Suprapubic skin (tissue), 4 donors: ENCODE measurements at regions not wholly inside any gene's neighbourhood (a gene's known extent, or its start where the extent isn't known, plus 50 kb on each side); places are given as distances from the start of the nearest gene placed in this dataset.

Experiments used
- DNase-seq, 2 donors: peaks; one replicate each; pipeline ENCODE4 v3.0.0-alpha.2; 2019; ENCODE audit warnings: low spot score in 2 of 2
- H3K27ac ChIP-seq: fragments of 200-600 bp; sonication (generic); one replicate; pipeline ENCODE4 v1.5.1; 2019
- H3K27me3 ChIP-seq: fragments of 200-600 bp; sonication (generic); one replicate; pipeline ENCODE4 v1.5.1; 2019
- H3K36me3 ChIP-seq: fragments of 200-600 bp; sonication (generic); one replicate; pipeline ENCODE4 v1.5.1; 2019
- H3K4me1 ChIP-seq: fragments of 200-600 bp; sonication (generic); one replicate; pipeline ENCODE4 v1.5.1; 2019
- H3K4me3 ChIP-seq: fragments of 200-600 bp; sonication (generic); one replicate; pipeline ENCODE4 v1.5.1; 2019; ENCODE audit warnings: mild to moderate bottlenecking
- H3K9me3 ChIP-seq: fragments of 200-600 bp; sonication (generic); one replicate; pipeline ENCODE4 v1.5.1; 2019
- EP300 ChIP-seq: sonication (generic); formaldehyde crosslinking; IDR thresholded peaks from one replicate; pipeline ENCODE4 v1.6.1; 2017; ENCODE audit warnings: antibody characterized with exemption
- POLR2A ChIP-seq, 2 donors: fragments of 450-650 bp; IDR thresholded peaks; one replicate each; pipeline ENCODE4 v1.6.1; 2017; ENCODE audit warnings: antibody characterized with exemption in 2 of 2, mild to moderate bottlenecking in 2 of 2, moderate library complexity in 2 of 2
- POLR2AphosphoS5 ChIP-seq, 3 donors: sonication (generic); formaldehyde crosslinking; IDR thresholded peaks; one replicate each; pipeline ENCODE4 v1.6.1; 2017; ENCODE audit warnings: antibody characterized with exemption in 3 of 3
- WGBS: methylation state at CpG from one replicate; pipeline ENCODE4 v1.1.5; 2018; 5-methylcytosine and 5-hydroxymethylcytosine counted together
- TF ChIP-seq, protein P1 (sequence below), 2 donors: fragments of 200-600 bp in 1 of 2; fragments of 450-650 bp in 1 of 2; sonication (generic) in 1 of 2; IDR thresholded peaks; one replicate each; pipeline ENCODE4 v1.5.1; 2016 to 2019; ENCODE audit warnings: antibody characterized with exemption in 2 of 2, mild to moderate bottlenecking in 1 of 2, moderate library complexity in 1 of 2

DNA sequence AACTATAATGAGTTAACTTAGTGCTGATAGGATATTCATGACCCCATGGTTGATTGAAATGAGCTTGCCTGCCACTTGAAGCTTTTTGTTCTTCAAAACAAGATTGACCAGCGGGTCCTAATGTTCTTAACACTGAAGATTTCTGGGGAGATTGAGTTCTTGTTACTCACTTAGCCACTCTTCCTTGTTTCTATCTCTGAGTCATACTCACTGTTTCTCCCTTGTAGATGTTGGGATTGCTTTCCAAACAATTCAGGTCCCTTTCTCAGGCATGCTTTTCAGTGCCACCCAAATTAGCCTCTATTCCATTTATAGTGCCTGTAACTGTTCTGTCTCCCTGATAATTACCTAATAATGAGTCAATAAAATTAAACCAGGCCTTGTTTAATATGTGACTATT, 517.0 kb downstream of the SQOR start:
- no peaks in the 10 kb centered on the region for H3K27me3 ChIP-seq
- H3K4me3 ChIP-seq: no peak overlapping the region
- DNase-seq: no peak
- H3K27ac ChIP-seq: no peak overlapping the region
- no peaks in the 10 kb centered on the region for H3K4me1 ChIP-seq
- 77% methylated on average over 1 of the region's 1 CpG for WGBS
- H3K9me3 ChIP-seq: no peaks in the 10 kb centered on the region
- H3K36me3 ChIP-seq: no peaks in the 10 kb centered on the region
- TF ChIP-seq POLR2A (IDR thresholded peaks at IDR 0.05): no peak
- TF ChIP-seq, protein P1, sequence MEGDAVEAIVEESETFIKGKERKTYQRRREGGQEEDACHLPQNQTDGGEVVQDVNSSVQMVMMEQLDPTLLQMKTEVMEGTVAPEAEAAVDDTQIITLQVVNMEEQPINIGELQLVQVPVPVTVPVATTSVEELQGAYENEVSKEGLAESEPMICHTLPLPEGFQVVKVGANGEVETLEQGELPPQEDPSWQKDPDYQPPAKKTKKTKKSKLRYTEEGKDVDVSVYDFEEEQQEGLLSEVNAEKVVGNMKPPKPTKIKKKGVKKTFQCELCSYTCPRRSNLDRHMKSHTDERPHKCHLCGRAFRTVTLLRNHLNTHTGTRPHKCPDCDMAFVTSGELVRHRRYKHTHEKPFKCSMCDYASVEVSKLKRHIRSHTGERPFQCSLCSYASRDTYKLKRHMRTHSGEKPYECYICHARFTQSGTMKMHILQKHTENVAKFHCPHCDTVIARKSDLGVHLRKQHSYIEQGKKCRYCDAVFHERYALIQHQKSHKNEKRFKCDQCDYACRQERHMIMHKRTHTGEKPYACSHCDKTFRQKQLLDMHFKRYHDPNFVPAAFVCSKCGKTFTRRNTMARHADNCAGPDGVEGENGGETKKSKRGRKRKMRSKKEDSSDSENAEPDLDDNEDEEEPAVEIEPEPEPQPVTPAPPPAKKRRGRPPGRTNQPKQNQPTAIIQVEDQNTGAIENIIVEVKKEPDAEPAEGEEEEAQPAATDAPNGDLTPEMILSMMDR (IDR thresholded peaks at IDR 0.05): no peak
- TF ChIP-seq EP300: no peak
- no peak for TF ChIP-seq POLR2AphosphoS5 (IDR thresholded peaks at IDR 0.05)

DNA sequence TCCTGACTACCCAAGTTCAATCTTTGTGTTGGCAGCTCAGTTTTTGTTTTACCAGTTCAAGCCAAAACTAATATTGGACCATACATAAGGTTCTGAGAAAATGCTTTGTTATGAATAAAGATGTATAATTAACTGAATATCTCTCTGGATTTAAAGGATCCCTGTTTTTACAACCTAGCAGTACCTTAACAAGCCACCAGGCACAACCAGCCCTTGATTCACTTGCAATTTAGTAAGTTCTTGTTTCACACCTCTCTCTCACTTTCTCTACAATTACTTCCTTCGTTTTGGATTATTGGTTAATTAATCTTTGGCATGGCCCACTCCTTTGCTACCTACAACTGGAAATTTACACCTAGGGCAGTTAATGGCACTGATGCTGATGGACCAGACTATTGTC, 531.9 kb downstream of the SQOR start:
- peaks cover 18% of the 10 kb centered on the region for H3K9me3 ChIP-seq
- no peaks in the 10 kb centered on the region for H3K4me1 ChIP-seq
- TF ChIP-seq POLR2AphosphoS5 (IDR thresholded peaks at IDR 0.05) (no peak), POLR2A (IDR thresholded peaks at IDR 0.05) (no peak), EP300 (no peak)
- TF ChIP-seq, protein P1 (IDR thresholded peaks at IDR 0.05): no peak
- DNase-seq: no peak
- H3K27me3 ChIP-seq: no peaks in the 10 kb centered on the region
- no peak overlapping the region for H3K27ac ChIP-seq
- 29% methylated on average over 1 of the region's 1 CpG for WGBS
- no peak overlapping the region for H3K4me3 ChIP-seq
- no peaks in the 10 kb centered on the region for H3K36me3 ChIP-seq

DNA sequence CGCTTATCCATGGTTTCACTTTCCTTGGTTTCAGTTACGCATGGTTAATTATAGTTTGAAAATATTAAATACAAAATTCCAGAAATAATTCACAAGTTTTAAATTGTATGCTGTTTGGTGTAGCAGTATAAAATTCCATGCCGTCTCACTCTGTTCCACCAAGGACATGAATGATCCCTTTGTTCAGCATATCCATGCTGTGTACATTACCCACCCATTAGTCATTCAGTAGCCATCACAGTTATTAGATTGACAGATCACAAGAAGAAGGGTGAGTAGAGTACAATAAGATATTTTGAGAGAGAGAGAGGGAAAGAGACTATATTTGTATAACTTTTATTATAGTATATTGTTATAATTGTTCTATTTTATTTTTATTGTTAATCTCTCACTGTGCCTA, 535.5 kb downstream of the SQOR start:
- no peak overlapping the region for H3K4me3 ChIP-seq
- H3K4me1 ChIP-seq: no peaks in the 10 kb centered on the region
- peaks cover 13% of the 10 kb centered on the region for H3K9me3 ChIP-seq
- 88% methylated on average over 3 of the region's 3 CpGs for WGBS
- no peak for DNase-seq
- no peak for TF ChIP-seq POLR2A (IDR thresholded peaks at IDR 0.05)
- TF ChIP-seq POLR2AphosphoS5 (IDR thresholded peaks at IDR 0.05): no peak
- no peak for TF ChIP-seq EP300
- TF ChIP-seq, protein P1 (IDR thresholded peaks at IDR 0.05): no peak
- H3K27me3 ChIP-seq: no peaks in the 10 kb centered on the region
- H3K27ac ChIP-seq: no peak overlapping the region
- H3K36me3 ChIP-seq: no peaks in the 10 kb centered on the region

DNA sequence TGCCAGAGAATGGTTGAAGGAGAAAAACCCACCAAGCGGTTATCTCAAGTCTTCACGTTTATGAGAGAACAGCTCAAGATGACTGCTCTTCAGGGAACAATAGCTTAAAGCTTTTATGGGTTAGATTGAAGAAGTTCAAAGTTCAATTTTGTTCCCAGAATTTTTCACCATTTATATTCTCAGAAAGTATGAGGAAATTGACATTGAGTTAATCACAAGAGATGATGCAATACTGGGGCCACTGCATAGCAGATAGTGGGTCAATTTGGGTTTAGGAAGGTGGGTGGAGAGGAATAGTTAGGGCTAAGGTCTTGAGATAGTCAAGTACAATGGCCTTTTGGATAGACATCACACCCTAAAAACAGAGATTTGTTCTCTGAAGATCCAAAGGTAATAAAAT, 539.3 kb downstream of the SQOR start:
- 88% methylated on average over 2 of the region's 2 CpGs for WGBS
- Histone ChIP-seq H3K27me3 (no peaks in the 10 kb centered on the region), H3K4me3 (no peak overlapping the region), H3K36me3 (no peaks in the 10 kb centered on the region), H3K4me1 (no peaks in the 10 kb centered on the region), H3K9me3 (peaks cover 20% of the 10 kb centered on the region), H3K27ac (no peak overlapping the region)
- TF ChIP-seq, protein P1 (IDR thresholded peaks at IDR 0.05): no peak
- DNase-seq: no peak

DNA sequence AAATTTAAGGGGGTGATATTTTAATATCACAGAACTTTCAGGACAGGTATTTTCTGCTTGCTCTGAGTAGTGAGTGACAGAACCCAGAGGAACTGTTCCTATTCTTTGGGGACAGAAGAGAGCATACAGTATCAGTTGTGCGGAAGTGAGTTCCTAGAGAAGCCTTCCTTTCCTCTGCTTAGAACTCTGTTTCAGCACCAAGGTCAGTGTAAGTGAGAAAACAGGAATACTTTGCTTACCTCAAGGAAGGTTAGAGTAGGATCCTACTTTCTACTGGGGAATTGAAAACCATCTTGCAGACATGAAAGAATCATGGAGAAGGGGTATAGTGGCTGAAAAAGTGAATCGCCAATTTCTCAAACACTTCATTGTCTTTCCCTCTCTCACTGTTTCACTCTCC, 542.4 kb downstream of the SQOR start:
- no peaks in the 10 kb centered on the region for H3K27me3 ChIP-seq
- WGBS: 84% methylated on average over 2 of the region's 2 CpGs
- H3K27ac ChIP-seq: no peak overlapping the region
- no peaks in the 10 kb centered on the region for H3K36me3 ChIP-seq
- TF ChIP-seq, protein P1 (IDR thresholded peaks at IDR 0.05): no peak
- TF ChIP-seq EP300: no peak
- TF ChIP-seq POLR2AphosphoS5 (IDR thresholded peaks at IDR 0.05): no peak
- no peak for TF ChIP-seq POLR2A (IDR thresholded peaks at IDR 0.05)
- no peak overlapping the region for H3K4me3 ChIP-seq
- DNase-seq: no peak
- H3K9me3 ChIP-seq: peaks cover 8% of the 10 kb centered on the region
- no peaks in the 10 kb centered on the region for H3K4me1 ChIP-seq
